ENCODE measurements at regions not wholly inside any gene's neighbourhood (a gene's known extent, or its start where the extent isn't known, plus 50 kb on each side); places are given as distances from the start of the nearest gene placed in this dataset.

DNA sequence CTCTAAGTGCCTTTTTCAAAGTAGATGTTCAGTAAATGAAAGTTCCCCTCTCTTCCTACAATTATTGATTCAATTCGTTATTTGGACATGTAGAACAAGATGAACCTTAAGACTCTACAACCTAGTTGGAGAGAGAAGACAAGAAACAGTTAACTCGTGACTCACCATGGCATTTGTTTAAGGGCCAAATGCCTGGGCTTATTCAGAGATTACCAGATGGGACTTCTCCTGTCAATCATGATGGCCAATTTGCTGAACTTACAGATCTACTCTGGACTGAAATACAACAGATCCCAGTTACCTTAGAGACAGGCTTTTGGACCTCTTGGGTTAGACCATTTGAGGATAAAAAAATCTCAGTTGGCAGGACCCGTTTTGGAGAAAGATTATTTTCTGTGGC lies 93.5 kb downstream of the C1orf94 start:
- H3K4me3 ChIP-seq = no peak overlapping the region
- H3K27me3 ChIP-seq = no peaks in the 10 kb centered on the region
- H3K9me3 ChIP-seq = no peaks in the 10 kb centered on the region
- H3K4me2 ChIP-seq = no peak overlapping the region
- H4K20me1 ChIP-seq = no peaks in the 10 kb centered on the region
- H3K9ac ChIP-seq = no peak overlapping the region
- no peak for TF ChIP-seq Cebpa-rat (IDR thresholded peaks at IDR 0.05)
- H3K27ac ChIP-seq = no peak overlapping the region
- H3K36me3 ChIP-seq = no peaks in the 10 kb centered on the region
- H3K4me1 ChIP-seq = no peaks in the 10 kb centered on the region

DNA sequence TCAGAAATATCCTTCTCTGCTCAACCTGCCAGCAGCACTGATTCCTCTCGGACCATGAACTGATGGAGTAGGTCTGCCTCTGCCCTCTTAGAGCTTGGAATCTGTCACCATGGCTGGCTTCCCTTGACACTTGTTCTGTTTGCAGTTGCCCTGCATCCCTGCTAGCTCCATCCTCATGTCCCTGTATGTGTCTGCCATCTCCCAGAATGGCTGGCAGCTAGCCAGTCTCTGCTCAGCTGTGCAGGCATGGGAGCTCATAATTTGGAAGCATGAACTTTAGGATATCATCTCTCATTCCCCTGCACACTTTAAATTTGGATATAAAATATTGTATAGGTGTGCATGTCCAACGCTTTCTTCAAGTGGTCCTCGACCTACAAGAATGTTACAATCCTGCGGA lies 95.4 kb downstream of the C1orf94 start:
- Histone ChIP-seq H3K27ac (no peak overlapping the region), H3K4me1 (no peaks in the 10 kb centered on the region), H3K36me3 (no peaks in the 10 kb centered on the region), H3K9ac (no peak overlapping the region), H3K27me3 (no peaks in the 10 kb centered on the region), H3K4me2 (no peak overlapping the region), H3K9me3 (no peaks in the 10 kb centered on the region), H3K4me3 (no peak overlapping the region), H4K20me1 (no peaks in the 10 kb centered on the region)
- no peak for TF ChIP-seq Cebpa-rat (IDR thresholded peaks at IDR 0.05)

- no peak overlapping the region for H3K4me3 ChIP-seq
- no peak for TF ChIP-seq Cebpa-rat (IDR thresholded peaks at IDR 0.05)
- no peaks in the 10 kb centered on the region for H3K4me1 ChIP-seq
- no peaks in the 10 kb centered on the region for H3K9me3 ChIP-seq
- H3K27me3 ChIP-seq = no peaks in the 10 kb centered on the region
- H4K20me1 ChIP-seq = no peaks in the 10 kb centered on the region
- H3K4me2 ChIP-seq = no peak overlapping the region
- H3K27ac ChIP-seq = no peak overlapping the region
- no peak overlapping the region for H3K9ac ChIP-seq
- no peaks in the 10 kb centered on the region for H3K36me3 ChIP-seq
Observed at GRCh38 chr1:34275150-34275549, 98.4 kb downstream of the C1orf94 start.

DNA sequence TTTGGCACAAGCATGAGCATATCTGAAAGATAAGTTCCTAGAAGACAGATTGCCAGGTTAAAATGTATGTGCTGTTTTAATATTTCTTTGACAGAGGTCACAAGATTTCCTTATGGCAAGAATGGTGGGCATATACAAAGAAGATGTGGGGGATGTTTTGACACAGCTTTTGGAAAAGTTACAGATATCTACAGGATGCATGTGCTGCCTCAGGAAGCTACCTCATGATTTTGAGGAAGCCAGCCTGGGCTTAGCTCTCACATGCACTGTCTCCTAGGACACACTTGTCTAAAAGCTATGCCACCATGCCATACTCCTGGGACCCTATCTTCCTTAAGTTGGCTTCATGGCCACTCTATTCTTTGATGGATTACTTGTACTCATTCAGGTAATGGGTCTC lies 99.9 kb downstream of the C1orf94 start:
- H4K20me1 ChIP-seq = no peaks in the 10 kb centered on the region
- H3K27ac ChIP-seq = no peak overlapping the region
- no peaks in the 10 kb centered on the region for H3K27me3 ChIP-seq
- H3K4me1 ChIP-seq = no peaks in the 10 kb centered on the region
- H3K4me3 ChIP-seq = no peak overlapping the region
- H3K36me3 ChIP-seq = no peaks in the 10 kb centered on the region
- no peak overlapping the region for H3K4me2 ChIP-seq
- H3K9me3 ChIP-seq = no peaks in the 10 kb centered on the region
- TF ChIP-seq Cebpa-rat (IDR thresholded peaks at IDR 0.05) = no peak
- no peak overlapping the region for H3K9ac ChIP-seq

GRCh38 chr1:34277150-34277549 lies 100.4 kb downstream of the C1orf94 start:
- Histone ChIP-seq H3K36me3 (no peaks in the 10 kb centered on the region), H3K4me3 (no peak overlapping the region), H3K4me1 (no peaks in the 10 kb centered on the region), H3K27me3 (no peaks in the 10 kb centered on the region), H3K27ac (no peak overlapping the region), H3K9me3 (no peaks in the 10 kb centered on the region), H3K9ac (no peak overlapping the region), H4K20me1 (no peaks in the 10 kb centered on the region), H3K4me2 (no peak overlapping the region)
- no peak for TF ChIP-seq Cebpa-rat (IDR thresholded peaks at IDR 0.05)

DNA sequence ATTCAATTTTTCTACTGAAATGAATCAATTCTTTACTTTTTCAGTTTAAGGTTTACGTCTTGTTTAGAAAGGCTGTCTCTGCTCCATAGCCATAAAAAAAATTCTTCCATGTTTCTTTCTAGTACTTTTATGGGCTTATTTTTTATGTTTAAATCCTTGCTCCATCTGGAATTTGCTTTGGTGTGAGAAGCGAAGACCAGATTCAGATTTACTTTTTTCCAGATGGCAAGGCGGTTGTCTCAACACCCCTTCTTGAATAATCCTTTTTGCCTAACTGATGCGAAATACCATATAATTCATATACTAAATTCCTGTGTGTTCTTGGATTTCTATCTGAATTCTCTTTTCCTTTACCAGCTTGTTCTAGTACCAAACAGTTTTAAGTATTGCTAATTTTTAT lies 101.5 kb downstream of the C1orf94 start:
- Histone ChIP-seq H3K9ac (no peak overlapping the region), H3K27ac (no peak overlapping the region), H3K4me2 (no peak overlapping the region), H3K9me3 (no peaks in the 10 kb centered on the region), H4K20me1 (no peaks in the 10 kb centered on the region), H3K4me1 (no peaks in the 10 kb centered on the region), H3K27me3 (no peaks in the 10 kb centered on the region), H3K4me3 (no peak overlapping the region), H3K36me3 (no peaks in the 10 kb centered on the region)
- no peak for TF ChIP-seq Cebpa-rat (IDR thresholded peaks at IDR 0.05)

DNA sequence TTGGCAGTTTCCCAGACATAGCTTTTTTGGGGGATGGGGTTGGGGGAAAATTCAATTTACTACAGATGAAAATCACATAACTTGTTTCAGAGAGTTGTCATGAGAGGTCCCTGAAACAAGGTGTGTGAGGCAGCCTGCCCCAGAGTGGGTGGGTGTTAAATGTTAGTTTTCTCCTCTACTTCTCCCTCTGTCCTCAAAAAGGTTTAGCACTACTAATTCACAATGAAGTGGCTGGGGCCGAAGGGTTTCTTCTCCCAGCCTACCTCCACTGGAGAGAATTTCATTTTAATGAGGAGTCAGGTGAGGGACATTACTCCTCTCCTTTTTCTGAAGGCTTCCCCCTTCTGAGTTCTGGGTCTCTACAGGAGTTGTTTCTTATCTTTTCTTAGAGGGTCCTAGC lies 103.3 kb downstream of the C1orf94 start:
- no peak for TF ChIP-seq Cebpa-rat (IDR thresholded peaks at IDR 0.05)
- no peak overlapping the region for H3K9ac ChIP-seq
- no peaks in the 10 kb centered on the region for H3K9me3 ChIP-seq
- H3K4me1 ChIP-seq = no peaks in the 10 kb centered on the region
- no peak overlapping the region for H3K27ac ChIP-seq
- no peaks in the 10 kb centered on the region for H4K20me1 ChIP-seq
- H3K4me2 ChIP-seq = no peak overlapping the region
- H3K36me3 ChIP-seq = no peaks in the 10 kb centered on the region
- no peak overlapping the region for H3K4me3 ChIP-seq
- no peaks in the 10 kb centered on the region for H3K27me3 ChIP-seq

DNA sequence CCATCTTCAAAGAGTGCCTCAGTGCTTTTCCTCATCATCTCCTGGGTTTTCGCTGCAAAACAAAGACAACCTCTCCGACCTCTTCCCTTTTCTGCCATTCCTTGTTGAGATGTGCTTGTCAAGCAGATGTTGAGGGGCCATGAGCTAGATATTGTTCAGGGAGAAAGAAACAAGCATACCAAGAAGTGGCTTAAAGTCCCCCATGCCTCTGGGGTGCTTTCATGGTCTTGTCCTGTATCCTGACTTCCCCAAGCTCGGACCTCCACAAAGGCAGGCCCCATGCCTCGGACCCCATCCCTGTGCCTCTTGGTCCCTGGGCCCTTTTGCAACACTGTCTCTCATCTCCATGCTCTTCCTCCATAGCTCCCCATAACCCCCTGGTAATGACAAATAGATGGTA lies 103.8 kb downstream of the C1orf94 start:
- Histone ChIP-seq H3K9me3 (no peaks in the 10 kb centered on the region), H4K20me1 (no peaks in the 10 kb centered on the region), H3K4me1 (no peaks in the 10 kb centered on the region), H3K9ac (no peak overlapping the region), H3K4me3 (no peak overlapping the region), H3K27ac (no peak overlapping the region), H3K4me2 (no peak overlapping the region), H3K27me3 (no peaks in the 10 kb centered on the region), H3K36me3 (no peaks in the 10 kb centered on the region)
- TF ChIP-seq Cebpa-rat (IDR thresholded peaks at IDR 0.05) = no peak

DNA sequence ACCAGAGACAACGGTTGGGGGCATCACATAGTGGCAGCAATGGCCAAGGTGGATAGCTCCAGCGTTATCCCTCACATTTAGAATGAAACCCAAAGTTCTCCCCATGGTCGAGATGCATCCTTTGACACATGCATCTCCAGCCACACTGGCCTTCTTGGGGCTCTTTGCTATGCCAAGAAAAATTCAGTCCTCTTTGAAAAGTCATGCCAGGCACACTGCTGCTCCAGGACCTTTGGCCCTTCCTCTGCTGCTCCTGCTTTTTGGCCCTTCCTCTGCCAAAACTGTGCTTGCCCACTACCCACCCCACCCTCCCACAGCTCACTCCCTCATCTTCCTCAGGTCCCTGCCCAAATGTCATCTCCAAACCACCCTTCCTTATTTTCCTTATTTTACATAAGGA lies 106.4 kb downstream of the C1orf94 start:
- Histone ChIP-seq H3K27me3 (no peaks in the 10 kb centered on the region), H4K20me1 (no peaks in the 10 kb centered on the region), H3K4me3 (no peak overlapping the region), H3K36me3 (no peaks in the 10 kb centered on the region), H3K9ac (no peak overlapping the region), H3K9me3 (no peaks in the 10 kb centered on the region), H3K4me2 (no peak overlapping the region), H3K27ac (no peak overlapping the region), H3K4me1 (peaks cover 7% of the 10 kb centered on the region; the same call in 1 of the 2 replicates)
- TF ChIP-seq Cebpa-rat (IDR thresholded peaks at IDR 0.05) = no peak

DNA sequence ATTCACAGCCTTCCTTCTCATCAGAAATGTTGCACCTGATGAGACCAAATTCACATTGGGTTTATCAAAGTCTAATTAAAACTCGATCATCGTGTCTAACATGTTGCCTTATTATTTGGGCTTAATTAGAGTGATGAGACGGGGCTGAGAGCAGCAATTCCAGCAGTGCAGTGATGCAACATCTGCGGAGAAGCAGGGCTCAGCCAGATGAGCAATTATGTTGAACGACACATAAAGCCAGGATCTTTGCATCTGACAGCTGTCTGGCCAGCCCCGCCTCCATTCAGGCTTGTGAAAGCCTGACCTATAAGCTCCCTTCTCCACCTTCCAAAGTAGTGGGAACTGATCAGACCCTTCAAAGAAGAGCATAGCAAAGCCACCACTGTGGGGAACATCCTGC lies 109.8 kb downstream of the C1orf94 start:
- TF ChIP-seq Cebpa-rat (IDR thresholded peaks at IDR 0.05) = no peak
- H3K27ac ChIP-seq = no peak overlapping the region

GRCh38 chr1:34290831-34291230 lies 114.1 kb downstream of the C1orf94 start:
- Histone ChIP-seq H3K9me3 (no peaks in the 10 kb centered on the region), H3K27me3 (no peaks in the 10 kb centered on the region), H4K20me1 (no peaks in the 10 kb centered on the region), H3K4me3 (no peak overlapping the region), H3K4me2 (no peak overlapping the region), H3K4me1 (peaks cover 7% of the 10 kb centered on the region; the same call in 1 of the 2 replicates), H3K27ac (no peak overlapping the region), H3K9ac (no peak overlapping the region), H3K36me3 (no peaks in the 10 kb centered on the region)
- TF ChIP-seq Cebpa-rat (IDR thresholded peaks at IDR 0.05) = no peak

More for the DNA sequence above, 109.8 kb downstream of the C1orf94 start:
- Histone ChIP-seq H4K20me1 (no peaks in the 10 kb centered on the region), H3K4me1 (peaks cover 7% of the 10 kb centered on the region; the same call in 1 of the 2 replicates), H3K9me3 (no peaks in the 10 kb centered on the region), H3K36me3 (no peaks in the 10 kb centered on the region), H3K4me2 (no peak overlapping the region), H3K4me3 (no peak overlapping the region), H3K9ac (no peak overlapping the region), H3K27me3 (no peaks in the 10 kb centered on the region)
